ENCODE measurements at regions not wholly inside any gene's neighbourhood (a gene's known extent, or its start where the extent isn't known, plus 50 kb on each side); places are given as distances from the start of the nearest gene placed in this dataset.
A peak's percentile ranks its signal among the peaks of the same experiment; 100 is the strongest.

DNA sequence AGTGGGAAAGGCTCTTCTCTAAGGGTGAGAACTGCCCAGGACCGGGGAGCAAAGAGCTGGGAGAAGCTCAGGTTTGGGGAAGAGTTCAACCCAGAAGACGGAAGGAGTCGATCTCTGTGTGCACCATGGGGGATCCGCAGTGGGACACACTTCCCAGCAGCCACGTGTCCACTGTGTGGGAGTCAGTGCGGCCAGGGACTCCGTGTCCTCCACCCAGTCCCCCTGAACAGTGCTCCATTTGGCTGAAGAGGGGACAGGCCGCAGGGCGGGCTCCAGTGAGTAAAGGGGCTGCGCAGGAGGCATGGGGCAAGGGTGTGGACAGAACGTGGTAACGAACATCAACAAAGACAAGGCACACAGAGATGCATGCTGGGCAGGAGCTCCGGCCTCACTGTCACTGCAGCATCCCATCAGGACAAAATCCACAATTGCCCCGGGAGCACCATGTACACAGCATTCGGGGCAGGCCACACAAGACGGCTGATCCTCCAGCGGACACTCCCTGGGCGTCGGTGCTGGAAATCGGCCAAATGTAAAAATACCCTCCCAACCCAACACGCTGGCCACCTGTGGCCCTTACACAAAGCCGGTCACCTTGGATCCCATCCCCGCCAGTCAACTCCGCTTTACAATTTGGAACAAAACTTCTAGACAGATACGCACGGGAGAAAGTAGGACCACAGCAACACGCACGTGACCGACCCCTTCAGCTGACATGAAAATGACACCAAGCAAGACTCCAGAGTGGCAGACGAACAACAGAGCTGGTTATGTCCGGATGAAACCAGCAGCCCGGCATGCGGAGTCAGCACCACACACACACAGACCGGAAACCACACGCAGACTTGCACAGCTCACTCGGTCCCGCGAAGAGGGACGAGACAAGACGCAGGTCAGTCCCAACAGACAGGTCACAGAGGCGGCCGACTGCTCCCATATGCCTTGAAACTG is 366.8 kb downstream of the SHANK2 start:
- in situ Hi-C loops (cut with HindIII; ENCODE audit: low pct_ligation_motif_present, low sequenced_read_pairs): no loop called here
- H3K4me3 ChIP-seq (ENCODE audit: low read depth, low read length): no peak overlapping the region
- H3K36me3 ChIP-seq (replicated peaks): no peaks in the 10 kb centered on the region
- H3K27me3 ChIP-seq (replicated peaks): no peaks in the 10 kb centered on the region
- TF ChIP-seq, protein P1, sequence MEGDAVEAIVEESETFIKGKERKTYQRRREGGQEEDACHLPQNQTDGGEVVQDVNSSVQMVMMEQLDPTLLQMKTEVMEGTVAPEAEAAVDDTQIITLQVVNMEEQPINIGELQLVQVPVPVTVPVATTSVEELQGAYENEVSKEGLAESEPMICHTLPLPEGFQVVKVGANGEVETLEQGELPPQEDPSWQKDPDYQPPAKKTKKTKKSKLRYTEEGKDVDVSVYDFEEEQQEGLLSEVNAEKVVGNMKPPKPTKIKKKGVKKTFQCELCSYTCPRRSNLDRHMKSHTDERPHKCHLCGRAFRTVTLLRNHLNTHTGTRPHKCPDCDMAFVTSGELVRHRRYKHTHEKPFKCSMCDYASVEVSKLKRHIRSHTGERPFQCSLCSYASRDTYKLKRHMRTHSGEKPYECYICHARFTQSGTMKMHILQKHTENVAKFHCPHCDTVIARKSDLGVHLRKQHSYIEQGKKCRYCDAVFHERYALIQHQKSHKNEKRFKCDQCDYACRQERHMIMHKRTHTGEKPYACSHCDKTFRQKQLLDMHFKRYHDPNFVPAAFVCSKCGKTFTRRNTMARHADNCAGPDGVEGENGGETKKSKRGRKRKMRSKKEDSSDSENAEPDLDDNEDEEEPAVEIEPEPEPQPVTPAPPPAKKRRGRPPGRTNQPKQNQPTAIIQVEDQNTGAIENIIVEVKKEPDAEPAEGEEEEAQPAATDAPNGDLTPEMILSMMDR (IDR thresholded peaks at IDR 0.05; ENCODE audit: low read depth, low read length, missing control alignments): no peak
- no peak overlapping the region for H3K27ac ChIP-seq
- peak; percentile 27 for DNase-seq

DNA sequence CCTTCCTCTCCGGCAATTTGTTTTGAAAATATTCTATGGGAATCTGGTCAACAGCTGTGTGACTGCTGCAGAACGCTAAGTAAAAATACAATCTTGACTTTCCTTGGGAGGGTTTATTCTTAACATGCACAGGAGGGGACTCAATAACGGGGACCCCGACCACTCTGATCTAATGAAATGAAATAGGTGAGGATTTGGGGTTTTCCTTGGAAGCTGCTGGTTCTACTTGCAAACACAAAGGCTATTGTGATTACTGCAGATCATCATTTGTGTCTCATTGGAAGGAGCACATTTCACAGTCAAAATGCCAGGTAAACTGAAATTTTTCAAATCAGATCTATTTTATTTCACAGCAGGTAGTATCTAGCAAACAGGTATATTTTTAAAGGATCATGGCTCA is 366.1 kb downstream of the SHANK2 start:
- Histone ChIP-seq H3K4me3 (ENCODE audit: low read depth, low read length) (no peak overlapping the region), H3K36me3 (replicated peaks) (no peaks in the 10 kb centered on the region), H3K27ac (no peak overlapping the region), H3K27me3 (replicated peaks) (no peaks in the 10 kb centered on the region)
- TF ChIP-seq, protein P1 (IDR thresholded peaks at IDR 0.05; ENCODE audit: low read depth, low read length, missing control alignments): no peak
- in situ Hi-C loops (cut with HindIII; ENCODE audit: low pct_ligation_motif_present, low sequenced_read_pairs): no loop called here
- no peak for DNase-seq

DNA sequence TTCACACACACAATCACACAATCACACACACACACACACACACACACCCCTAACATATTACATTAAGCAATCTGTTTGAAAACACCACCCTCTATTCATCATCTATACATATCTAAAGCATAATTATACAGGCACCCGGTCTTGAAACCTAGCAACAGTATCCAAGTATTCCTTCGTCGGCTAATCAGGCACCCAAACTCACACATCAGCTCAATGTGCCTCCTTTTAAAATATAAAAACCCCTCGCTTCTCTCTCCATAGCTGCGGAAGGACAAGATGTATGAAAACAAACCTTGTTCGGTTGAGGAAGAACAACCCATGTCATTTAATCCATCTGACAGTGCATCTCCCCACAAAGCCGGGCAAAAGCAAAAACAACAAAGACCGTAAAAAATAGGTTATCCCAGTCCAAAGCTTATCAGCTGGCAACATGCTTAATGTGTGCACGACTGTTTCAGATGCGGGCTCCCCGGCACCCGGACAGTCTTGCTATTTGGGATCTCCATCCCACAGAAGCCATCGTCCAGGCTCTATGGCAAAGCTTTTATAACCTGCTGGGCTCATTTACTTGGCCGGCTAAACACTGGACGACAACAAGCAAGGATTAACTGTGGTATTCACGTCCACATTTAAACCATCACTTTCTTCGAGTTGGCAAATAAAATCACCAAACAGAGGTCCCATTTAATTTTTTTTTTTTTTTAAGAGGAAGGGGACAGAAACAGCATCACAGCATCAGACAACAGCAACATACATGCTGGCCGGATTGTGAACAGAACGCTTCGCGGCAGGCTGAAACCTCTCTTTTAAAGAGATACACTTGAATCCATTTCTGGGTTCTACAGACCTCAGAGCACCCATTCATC is 365.5 kb downstream of the SHANK2 start:
- Histone ChIP-seq H3K27ac (no peak overlapping the region), H3K4me3 (ENCODE audit: low read depth, low read length) (no peak overlapping the region), H3K27me3 (replicated peaks) (no peaks in the 10 kb centered on the region), H3K36me3 (replicated peaks) (no peaks in the 10 kb centered on the region)
- no peak for DNase-seq
- TF ChIP-seq, protein P1 (IDR thresholded peaks at IDR 0.05; ENCODE audit: low read depth, low read length, missing control alignments): no peak
- in situ Hi-C loops (cut with HindIII; ENCODE audit: low pct_ligation_motif_present, low sequenced_read_pairs): no loop called here

DNA sequence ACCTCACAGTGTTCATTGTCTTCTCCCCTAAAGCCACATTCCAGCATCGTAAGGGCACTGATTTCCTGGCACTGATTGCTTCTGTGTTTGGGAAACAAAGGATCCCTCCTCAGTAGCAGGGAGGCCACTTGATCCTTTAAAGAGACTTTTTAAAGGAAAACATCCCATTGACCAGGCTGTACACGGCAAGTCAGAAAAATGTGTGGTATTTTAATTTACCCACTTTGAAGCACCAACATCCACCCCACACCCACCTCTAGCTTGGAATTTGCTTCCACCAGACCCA is 364.9 kb downstream of the SHANK2 start:
- TF ChIP-seq, protein P1 (IDR thresholded peaks at IDR 0.05; ENCODE audit: low read depth, low read length, missing control alignments): no peak
- in situ Hi-C loops (cut with HindIII; ENCODE audit: low pct_ligation_motif_present, low sequenced_read_pairs): no loop called here
- no peaks in the 10 kb centered on the region for H3K36me3 ChIP-seq (replicated peaks)
- H3K27me3 ChIP-seq (replicated peaks): no peaks in the 10 kb centered on the region
- no peak overlapping the region for H3K27ac ChIP-seq
- no peak for DNase-seq
- H3K4me3 ChIP-seq (ENCODE audit: low read depth, low read length): no peak overlapping the region

DNA sequence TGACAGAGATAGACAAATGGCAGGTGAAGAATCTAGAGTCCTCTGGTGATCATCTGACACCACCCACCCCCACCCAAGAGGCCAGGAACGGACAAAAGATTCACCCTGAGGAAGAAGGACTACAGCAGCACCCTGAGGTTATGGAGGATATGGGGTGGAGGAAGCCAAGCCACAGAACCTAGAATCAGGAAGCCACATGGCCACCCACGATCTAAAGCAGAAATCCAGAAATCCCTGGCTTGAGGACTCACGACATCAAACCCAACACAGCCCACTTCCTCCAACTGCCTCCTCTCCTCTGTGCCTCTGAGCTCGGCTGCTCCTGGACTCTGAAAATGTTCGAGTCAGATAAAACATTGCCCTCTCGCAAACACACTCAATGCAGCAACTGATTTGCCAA is 364.3 kb downstream of the SHANK2 start:
- DNase-seq: no peak
- in situ Hi-C loops (cut with HindIII; ENCODE audit: low pct_ligation_motif_present, low sequenced_read_pairs): no loop called here
- no peaks in the 10 kb centered on the region for H3K36me3 ChIP-seq (replicated peaks)
- H3K27ac ChIP-seq: no peak overlapping the region
- no peaks in the 10 kb centered on the region for H3K27me3 ChIP-seq (replicated peaks)
- H3K4me3 ChIP-seq (ENCODE audit: low read depth, low read length): no peak overlapping the region
- TF ChIP-seq, protein P1 (IDR thresholded peaks at IDR 0.05; ENCODE audit: low read depth, low read length, missing control alignments): no peak
